ENCODE measurements at regions not wholly inside any gene's neighbourhood (a gene's known extent, or its start where the extent isn't known, plus 50 kb on each side); places are given as distances from the start of the nearest gene placed in this dataset.

GRCh38 chr5:166398131-166398530 lies 1893.3 kb upstream of the WWC1 start:
- H3K36me3 ChIP-seq (ENCODE audit: control insufficient read depth, insufficient read depth, low read length) = no peaks in the 10 kb centered on the region
- H3K4me1 ChIP-seq (ENCODE audit: control insufficient read depth, insufficient read depth, low read length) = no peaks in the 10 kb centered on the region
- peaks cover 6% of the 10 kb centered on the region for H3K4me1 Mint-ChIP-seq
- no peak for DNase-seq
- H3K4me3 ChIP-seq (ENCODE audit: low read length) = no peak overlapping the region
- H3K27ac ChIP-seq (ENCODE audit: low read depth, low read length) = no peak overlapping the region
- H3K9ac ChIP-seq (ENCODE audit: extremely low read depth, low read length, poor library complexity, severe bottlenecking) = no peak overlapping the region
- no peaks in the 10 kb centered on the region for H3K27me3 Mint-ChIP-seq (ENCODE audit: insufficient read depth)
- H3K9me3 Mint-ChIP-seq = no peaks in the 10 kb centered on the region
- H3K27ac Mint-ChIP-seq = no peak overlapping the region
- 92% methylated on average over 3 of the region's 3 CpGs; no CpG with 5 or more reads in 1 of the 2 experiments for WGBS, 2 experiments (ENCODE audit: insufficient coverage in 1 of 2, insufficient read length in 1 of 2)
- no peaks in the 10 kb centered on the region for H3K27me3 ChIP-seq (ENCODE audit: control insufficient read depth, insufficient read depth, low read length, poor library complexity, severe bottlenecking)
- TF ChIP-seq CTCF (conservative IDR thresholded peaks at IDR 0.05) = no peak
- no peaks in the 10 kb centered on the region for H3K36me3 Mint-ChIP-seq (ENCODE audit: low read depth)
- no peak overlapping the region for H3K4me3 Mint-ChIP-seq
- no peaks in the 10 kb centered on the region for H3K9me3 ChIP-seq (ENCODE audit: control insufficient read depth, low read length)

- no peaks in the 10 kb centered on the region for H3K9me3 Mint-ChIP-seq
- Histone ChIP-seq H3K36me3 (ENCODE audit: control insufficient read depth, insufficient read depth, low read length) (no peaks in the 10 kb centered on the region), H3K4me3 (ENCODE audit: low read length) (no peak overlapping the region), H3K27me3 (ENCODE audit: control insufficient read depth, insufficient read depth, low read length, poor library complexity, severe bottlenecking) (no peaks in the 10 kb centered on the region), H3K9ac (ENCODE audit: extremely low read depth, low read length, poor library complexity, severe bottlenecking) (no peak overlapping the region), H3K27ac (ENCODE audit: low read depth, low read length) (no peak overlapping the region), H3K9me3 (ENCODE audit: control insufficient read depth, low read length) (no peaks in the 10 kb centered on the region), H3K4me1 (ENCODE audit: control insufficient read depth, insufficient read depth, low read length) (no peaks in the 10 kb centered on the region)
- no peak overlapping the region for H3K27ac Mint-ChIP-seq
- no peak overlapping the region for H3K4me3 Mint-ChIP-seq
- WGBS, 2 experiments (ENCODE audit: insufficient coverage in 1 of 2, insufficient read length in 1 of 2) = 94 to 100% methylated on average over 2 of the region's 2 CpGs
- no peak for TF ChIP-seq CTCF (conservative IDR thresholded peaks at IDR 0.05)
- H3K27me3 Mint-ChIP-seq (ENCODE audit: insufficient read depth) = no peaks in the 10 kb centered on the region
- no peak for DNase-seq
- H3K36me3 Mint-ChIP-seq (ENCODE audit: low read depth) = no peaks in the 10 kb centered on the region
- H3K4me1 Mint-ChIP-seq = peaks cover 3% of the 10 kb centered on the region
Observed at GRCh38 chr5:166399781-166400180, 1891.7 kb upstream of the WWC1 start.

GRCh38 chr5:166401391-166401790 lies 1890.1 kb upstream of the WWC1 start:
- H3K36me3 Mint-ChIP-seq (ENCODE audit: low read depth) = no peaks in the 10 kb centered on the region
- H3K4me3 ChIP-seq (ENCODE audit: low read length) = no peak overlapping the region
- no peak overlapping the region for H3K4me3 Mint-ChIP-seq
- no peaks in the 10 kb centered on the region for H3K4me1 ChIP-seq (ENCODE audit: control insufficient read depth, insufficient read depth, low read length)
- H3K27me3 ChIP-seq (ENCODE audit: control insufficient read depth, insufficient read depth, low read length, poor library complexity, severe bottlenecking) = no peaks in the 10 kb centered on the region
- H3K36me3 ChIP-seq (ENCODE audit: control insufficient read depth, insufficient read depth, low read length) = no peaks in the 10 kb centered on the region
- 84 to 90% methylated on average over 3 to 4 of the region's 4 CpGs for WGBS, 2 experiments (ENCODE audit: insufficient coverage in 1 of 2, insufficient read length in 1 of 2)
- H3K9me3 ChIP-seq (ENCODE audit: control insufficient read depth, low read length) = no peaks in the 10 kb centered on the region
- H3K27ac Mint-ChIP-seq = no peak overlapping the region
- no peak overlapping the region for H3K9ac ChIP-seq (ENCODE audit: extremely low read depth, low read length, poor library complexity, severe bottlenecking)
- no peaks in the 10 kb centered on the region for H3K27me3 Mint-ChIP-seq (ENCODE audit: insufficient read depth)
- TF ChIP-seq CTCF (conservative IDR thresholded peaks at IDR 0.05) = no peak
- no peaks in the 10 kb centered on the region for H3K9me3 Mint-ChIP-seq
- H3K4me1 Mint-ChIP-seq = peaks cover 3% of the 10 kb centered on the region
- no peak overlapping the region for H3K27ac ChIP-seq (ENCODE audit: low read depth, low read length)
- no peak for DNase-seq

Data from endodermal cell (in vitro differentiated cells).